ENCODE measurements at regions not wholly inside any gene's neighbourhood (a gene's known extent, or its start where the extent isn't known, plus 50 kb on each side); places are given as distances from the start of the nearest gene placed in this dataset.
A peak's percentile ranks its signal among the peaks of the same experiment; 100 is the strongest.

GRCh38 chr2:51526766-51527165 lies 494.8 kb upstream of the NRXN1 start:
- no peaks in the 10 kb centered on the region for H3K4me1 Mint-ChIP-seq
- no peaks in the 10 kb centered on the region for H3K27me3 Mint-ChIP-seq
- no peak overlapping the region for H3K27ac Mint-ChIP-seq
- H3K9me3 Mint-ChIP-seq, result peaks cover 7 to 14% (median 8%) of the 10 kb centered on the region in 3 donors
- H3K36me3 Mint-ChIP-seq, result no peaks in the 10 kb centered on the region
- H3K4me3 Mint-ChIP-seq, result no peak overlapping the region

- Mint-ChIP-seq H3K4me1 (no peaks in the 10 kb centered on the region), H3K27me3 (no peaks in the 10 kb centered on the region), H3K9me3 (peaks cover 0 to 2% (median 0%) of the 10 kb centered on the region in 3 donors), H3K27ac (no peak overlapping the region), H3K36me3 (no peaks in the 10 kb centered on the region), H3K4me3 (no peak overlapping the region)
These were observed 484.7 kb upstream of the NRXN1 start for GRCh38 chr2:51516667-51517066.

- H3K27ac Mint-ChIP-seq, result no peak overlapping the region
- peak overlapping the region in 3 of 4 donors; percentile 8 to 25 (median 16) for H3K4me3 Mint-ChIP-seq
- peaks cover 0 to 3% (median 0%) of the 10 kb centered on the region in 3 donors for H3K4me1 Mint-ChIP-seq
- H3K27me3 Mint-ChIP-seq, result no peaks in the 10 kb centered on the region
- H3K9me3 Mint-ChIP-seq, result peaks cover 0 to 3% (median 0%) of the 10 kb centered on the region in 3 donors
- no peaks in the 10 kb centered on the region for H3K36me3 Mint-ChIP-seq
These were observed 479.1 kb upstream of the NRXN1 start for GRCh38 chr2:51511002-51511401.

GRCh38 chr2:51510303-51510702 lies 478.4 kb upstream of the NRXN1 start:
- Mint-ChIP-seq H3K27ac (peak overlapping the region in 1 of 3 donors; percentile 65), H3K4me3 (no peak overlapping the region), H3K27me3 (no peaks in the 10 kb centered on the region), H3K9me3 (peaks cover 0 to 3% (median under 1%) of the 10 kb centered on the region in 3 donors), H3K36me3 (no peaks in the 10 kb centered on the region), H3K4me1 (peaks cover 0 to 3% (median 0%) of the 10 kb centered on the region in 3 donors)

GRCh38 chr2:51505533-51505932 lies 473.6 kb upstream of the NRXN1 start:
- H3K36me3 Mint-ChIP-seq, result no peaks in the 10 kb centered on the region

GRCh38 chr2:51490576-51491234 lies 458.8 kb upstream of the NRXN1 start:
- Mint-ChIP-seq H3K9me3 (peaks cover 1 to 4% (median 2%) of the 10 kb centered on the region in 3 donors), H3K4me3 (no peak overlapping the region), H3K36me3 (no peaks in the 10 kb centered on the region), H3K27me3 (no peaks in the 10 kb centered on the region), H3K27ac (no peak overlapping the region), H3K4me1 (no peaks in the 10 kb centered on the region)

More at GRCh38 chr2:51505533-51505932, 473.6 kb upstream of the NRXN1 start:
- peaks cover 0 to 5% (median 3%) of the 10 kb centered on the region in 3 donors for H3K9me3 Mint-ChIP-seq
- no peaks in the 10 kb centered on the region for H3K27me3 Mint-ChIP-seq
- H3K27ac Mint-ChIP-seq, result no peak overlapping the region
- no peak overlapping the region for H3K4me3 Mint-ChIP-seq
- H3K4me1 Mint-ChIP-seq, result no peaks in the 10 kb centered on the region

- H3K9me3 Mint-ChIP-seq, result peaks cover 0 to 6% (median 2%) of the 10 kb centered on the region in 3 donors
- no peak overlapping the region for H3K4me3 Mint-ChIP-seq
- no peak overlapping the region for H3K27ac Mint-ChIP-seq
These were observed 452.7 kb upstream of the NRXN1 start for GRCh38 chr2:51484605-51485004.

GRCh38 chr2:51483720-51484119 lies 451.8 kb upstream of the NRXN1 start:
- H3K9me3 Mint-ChIP-seq, result peaks cover 0 to 6% (median 2%) of the 10 kb centered on the region in 3 donors
- no peak overlapping the region for H3K27ac Mint-ChIP-seq
- no peaks in the 10 kb centered on the region for H3K27me3 Mint-ChIP-seq
- peaks cover 1% of the 10 kb centered on the region for H3K36me3 Mint-ChIP-seq
- no peaks in the 10 kb centered on the region for H3K4me1 Mint-ChIP-seq
- H3K4me3 Mint-ChIP-seq, result no peak overlapping the region

More at GRCh38 chr2:51484605-51485004, 452.7 kb upstream of the NRXN1 start:
- no peaks in the 10 kb centered on the region for H3K27me3 Mint-ChIP-seq
- H3K36me3 Mint-ChIP-seq, result peaks cover 1% of the 10 kb centered on the region
- no peaks in the 10 kb centered on the region for H3K4me1 Mint-ChIP-seq

- Mint-ChIP-seq H3K4me3 (no peak overlapping the region), H3K27ac (no peak overlapping the region), H3K9me3 (peaks cover 2 to 20% (median 9%) of the 10 kb centered on the region in 3 donors), H3K36me3 (no peaks in the 10 kb centered on the region), H3K27me3 (no peaks in the 10 kb centered on the region), H3K4me1 (no peaks in the 10 kb centered on the region)
These were observed 440.9 kb upstream of the NRXN1 start for GRCh38 chr2:51472783-51473182.

GRCh38 chr2:51472300-51472699 lies 440.4 kb upstream of the NRXN1 start:
- Mint-ChIP-seq H3K36me3 (no peaks in the 10 kb centered on the region), H3K27me3 (no peaks in the 10 kb centered on the region), H3K27ac (no peak overlapping the region), H3K9me3 (peaks cover 2 to 17% (median 9%) of the 10 kb centered on the region in 3 donors), H3K4me1 (no peaks in the 10 kb centered on the region), H3K4me3 (no peak overlapping the region)

GRCh38 chr2:51469102-51469501 lies 437.2 kb upstream of the NRXN1 start:
- H3K36me3 Mint-ChIP-seq, result no peaks in the 10 kb centered on the region
- H3K27ac Mint-ChIP-seq, result no peak overlapping the region
- no peaks in the 10 kb centered on the region for H3K27me3 Mint-ChIP-seq
- no peaks in the 10 kb centered on the region for H3K4me1 Mint-ChIP-seq
- H3K4me3 Mint-ChIP-seq, result no peak overlapping the region
- peaks cover 2 to 16% (median 9%) of the 10 kb centered on the region in 3 donors for H3K9me3 Mint-ChIP-seq

GRCh38 chr2:51465326-51465725 lies 433.4 kb upstream of the NRXN1 start:
- H3K9me3 Mint-ChIP-seq, result peaks cover 2 to 5% (median 4%) of the 10 kb centered on the region in 3 donors
- H3K27ac Mint-ChIP-seq, result no peak overlapping the region
- H3K27me3 Mint-ChIP-seq, result no peaks in the 10 kb centered on the region
- H3K4me1 Mint-ChIP-seq, result no peaks in the 10 kb centered on the region
- no peaks in the 10 kb centered on the region for H3K36me3 Mint-ChIP-seq
- no peak overlapping the region for H3K4me3 Mint-ChIP-seq

GRCh38 chr2:51454177-51454576 lies 422.2 kb upstream of the NRXN1 start:
- Mint-ChIP-seq H3K4me1 (no peaks in the 10 kb centered on the region), H3K27ac (no peak overlapping the region), H3K27me3 (no peaks in the 10 kb centered on the region), H3K36me3 (no peaks in the 10 kb centered on the region), H3K9me3 (peaks cover 6 to 11% (median 10%) of the 10 kb centered on the region in 3 donors), H3K4me3 (no peak overlapping the region)

GRCh38 chr2:51448911-51449310 lies 417.0 kb upstream of the NRXN1 start:
- H3K27me3 Mint-ChIP-seq, result no peaks in the 10 kb centered on the region
- H3K4me3 Mint-ChIP-seq, result no peak overlapping the region
- no peak overlapping the region for H3K27ac Mint-ChIP-seq
- H3K36me3 Mint-ChIP-seq, result no peaks in the 10 kb centered on the region
- H3K4me1 Mint-ChIP-seq, result no peaks in the 10 kb centered on the region
- peaks cover 5 to 11% (median 9%) of the 10 kb centered on the region in 3 donors for H3K9me3 Mint-ChIP-seq

- peaks cover 1 to 15% (median 1%) of the 10 kb centered on the region in 3 donors for H3K9me3 Mint-ChIP-seq
- H3K27me3 Mint-ChIP-seq, result no peaks in the 10 kb centered on the region
- H3K27ac Mint-ChIP-seq, result no peak overlapping the region
- no peak overlapping the region for H3K4me3 Mint-ChIP-seq
- H3K4me1 Mint-ChIP-seq, result no peaks in the 10 kb centered on the region
- no peaks in the 10 kb centered on the region for H3K36me3 Mint-ChIP-seq
These were observed 409.9 kb upstream of the NRXN1 start for GRCh38 chr2:51441786-51442185.

GRCh38 chr2:51424418-51424817 lies 392.5 kb upstream of the NRXN1 start:
- H3K36me3 Mint-ChIP-seq, result no peaks in the 10 kb centered on the region
- no peaks in the 10 kb centered on the region for H3K27me3 Mint-ChIP-seq
- H3K4me3 Mint-ChIP-seq, result no peak overlapping the region
- no peak overlapping the region for H3K27ac Mint-ChIP-seq
- H3K4me1 Mint-ChIP-seq, result no peaks in the 10 kb centered on the region
- H3K9me3 Mint-ChIP-seq, result peaks cover 2 to 21% (median 4%) of the 10 kb centered on the region in 3 donors

Measured in IgD-negative memory B cell (primary cell).